H9 (cell line): ENCODE measurements at regions not wholly inside any gene's neighbourhood (a gene's known extent, or its start where the extent isn't known, plus 50 kb on each side); places are given as distances from the start of the nearest gene placed in this dataset.

Experiments used
- DNase-seq: peaks from one replicate; pipeline ENCODE4 v3.0.0-alpha.2; 2017
- H2AFZ ChIP-seq: one replicate; pipeline ENCODE4 v1.6.1; 2013; ENCODE audit warnings: mild to moderate bottlenecking, low read length, control low read depth, moderate library complexity
- H2AK5ac ChIP-seq: 2 replicates; pipeline ENCODE4 v1.6.1; 2013; ENCODE audit warnings: low read length, control low read depth, mixed read lengths; ENCODE audit not compliant: insufficient read length
- H2BK120ac ChIP-seq: one replicate; pipeline ENCODE4 v1.6.1; 2013; ENCODE audit warnings: low read depth, mild to moderate bottlenecking, low read length, control low read depth, inconsistent platforms; ENCODE audit not compliant: poor library complexity, severe bottlenecking
- H2BK12ac ChIP-seq: 2 replicates; pipeline ENCODE4 v1.6.1; 2013; ENCODE audit warnings: low read length, control low read depth, mixed read lengths, low read depth; ENCODE audit not compliant: insufficient read length
- H2BK15ac ChIP-seq: 2 replicates; pipeline ENCODE4 v1.6.1; 2013; ENCODE audit warnings: low read depth, low read length, control low read depth
- H2BK20ac ChIP-seq: one replicate; pipeline ENCODE4 v1.6.1; 2013; ENCODE audit warnings: low read depth, mild to moderate bottlenecking, low read length, control low read depth, inconsistent platforms; ENCODE audit not compliant: poor library complexity, severe bottlenecking
- H2BK5ac ChIP-seq: 2 replicates; pipeline ENCODE4 v1.6.1; 2013; ENCODE audit warnings: low read length, control low read depth, mixed read lengths; ENCODE audit not compliant: insufficient read length
- H3K14ac ChIP-seq: 2 replicates; pipeline ENCODE4 v1.6.1; 2013; ENCODE audit warnings: low read length, control low read depth; ENCODE audit not compliant: insufficient read depth
- H3K18ac ChIP-seq: 2 replicates; pipeline ENCODE4 v1.6.1; 2013; ENCODE audit warnings: low read depth, mild to moderate bottlenecking, mixed read lengths, low read length, control low read depth; ENCODE audit not compliant: insufficient read length
- H3K23ac ChIP-seq: 2 replicates; pipeline ENCODE4 v1.6.1; 2013; ENCODE audit warnings: low read length, control low read depth, mixed read lengths, low read depth; ENCODE audit not compliant: insufficient read length
- H3K23me2 ChIP-seq: 2 replicates; pipeline ENCODE4 v1.6.1; 2013; ENCODE audit warnings: low read depth, mild to moderate bottlenecking, mixed read lengths, low read length, control low read depth; ENCODE audit not compliant: insufficient read length, poor library complexity, severe bottlenecking
- H3K27ac ChIP-seq: 2 replicates; pipeline ENCODE4 v1.5.1; 2013; ENCODE audit warnings: low read length, control low read depth, mixed read lengths, low read depth; ENCODE audit not compliant: insufficient read length
- H3K27me3 ChIP-seq: 2 replicates; pipeline ENCODE4 v1.6.1; 2013; ENCODE audit warnings: low read length, control low read depth, inconsistent platforms; ENCODE audit not compliant: insufficient read depth
- H3K4ac ChIP-seq: 2 replicates; pipeline ENCODE4 v1.6.1; 2013; ENCODE audit warnings: low read depth, mild to moderate bottlenecking, control low read depth, inconsistent platforms, low read length, moderate library complexity
- H3K4me1 ChIP-seq: 2 replicates; pipeline ENCODE4 v1.6.1; 2013; ENCODE audit warnings: low read length, control low read depth, inconsistent platforms; ENCODE audit not compliant: insufficient read depth
- H3K4me2 ChIP-seq: 2 replicates; pipeline ENCODE4 v1.6.1; 2013; ENCODE audit warnings: low read length, control low read depth, mixed read lengths; ENCODE audit not compliant: insufficient read length, insufficient read depth
- H3K56ac ChIP-seq: 2 replicates; pipeline ENCODE4 v1.6.1; 2013; ENCODE audit warnings: low read depth, mild to moderate bottlenecking, mixed read lengths, low read length, control low read depth; ENCODE audit not compliant: insufficient read length
- H3K79me1 ChIP-seq: 2 replicates; pipeline ENCODE4 v1.6.1; 2013; ENCODE audit warnings: low read depth, mild to moderate bottlenecking, moderate library complexity, low read length, control low read depth, inconsistent platforms; ENCODE audit not compliant: insufficient read depth, poor library complexity, severe bottlenecking
- H3K79me2 ChIP-seq: 2 replicates; pipeline ENCODE4 v1.6.1; 2013; ENCODE audit warnings: low read length, control low read depth, inconsistent platforms; ENCODE audit not compliant: insufficient read depth
- H3K9ac ChIP-seq: 2 replicates; pipeline ENCODE4 v1.6.1; 2013; ENCODE audit warnings: low read length, control low read depth, mixed read lengths; ENCODE audit not compliant: insufficient read length; ENCODE audit errors: extremely low read depth
- H3K9me3 ChIP-seq: one replicate; pipeline ENCODE4 v1.6.1; 2013; ENCODE audit warnings: low read depth, low read length, inconsistent platforms; ENCODE audit not compliant: control insufficient read depth
- H3T11ph ChIP-seq: one replicate; pipeline ENCODE4 v1.6.1; 2013; ENCODE audit warnings: mild to moderate bottlenecking, low read length, control low read depth, inconsistent platforms
- H4K20me1 ChIP-seq: one replicate; pipeline ENCODE4 v1.6.1; 2013; ENCODE audit not compliant: control insufficient read depth, insufficient read length, insufficient read depth
- H4K5ac ChIP-seq: 2 replicates; pipeline ENCODE4 v1.6.1; 2013; ENCODE audit warnings: low read depth, mild to moderate bottlenecking, mixed read lengths, low read length, control low read depth; ENCODE audit not compliant: insufficient read length
- H4K8ac ChIP-seq: replicated peaks from 2 replicates; pipeline ENCODE4 v1.6.1; 2013; ENCODE audit warnings: low read length, control low read depth, mixed read lengths, low read depth; ENCODE audit not compliant: insufficient read length
- H4K91ac ChIP-seq: 2 replicates; pipeline ENCODE4 v1.6.1; 2013; ENCODE audit warnings: low read depth, mild to moderate bottlenecking, moderate library complexity, mixed read lengths, low read length, control low read depth; ENCODE audit not compliant: insufficient read length
- H3K27ac Mint-ChIP-seq, 3 experiments: 2 replicates in 2 of 3; 3 replicates in 1 of 3; pipeline ENCODE4 v1.8.0; 2020 to 2021; ENCODE audit warnings: mixed read lengths in 3 of 3, mild to moderate bottlenecking in 1 of 3, moderate library complexity in 1 of 3
- H3K27me3 Mint-ChIP-seq: 2 replicates; pipeline ENCODE4 v1.8.0; 2021; ENCODE audit warnings: low read depth, mild to moderate bottlenecking, moderate library complexity, mixed read lengths
- H3K36me3 Mint-ChIP-seq, 3 experiments: 2 replicates in 2 of 3; 3 replicates in 1 of 3; pipeline ENCODE4 v1.8.0; 2020 to 2021; ENCODE audit warnings: low read depth in 3 of 3, mixed read lengths in 3 of 3; ENCODE audit not compliant: insufficient read depth in 1 of 3
- H3K4me1 Mint-ChIP-seq, 2 experiments: 2 replicates each; pipeline ENCODE4 v1.8.0; 2020; ENCODE audit warnings: mixed read lengths in 2 of 2
- H3K4me3 Mint-ChIP-seq, 2 experiments: 2 replicates in 1 of 2; 3 replicates in 1 of 2; pipeline ENCODE4 v1.8.0; 2020 to 2021; ENCODE audit warnings: mild to moderate bottlenecking in 2 of 2, mixed read lengths in 2 of 2, moderate library complexity in 1 of 2
- H3K9me3 Mint-ChIP-seq, 2 experiments: 2 replicates in 1 of 2; 3 replicates in 1 of 2; pipeline ENCODE4 v1.8.0; 2020; ENCODE audit warnings: mild to moderate bottlenecking in 2 of 2, mixed read lengths in 2 of 2, moderate library complexity in 1 of 2
- CTCF ChIP-seq: fragments of 200-600 bp; sonication (generic); conservative IDR thresholded peaks from 3 replicates; pipeline ENCODE4 v1.8.0; 2021; ENCODE audit warnings: antibody characterized with exemption, mild to moderate bottlenecking
- WGBS: extraction: QIAGEN DNeasy Blood & Tissue Kit; methylation state at CpG from one replicate; pipeline ENCODE4 v1.1.7; 2013; ENCODE audit warnings: missing lambda C conversion rate, low lambda C conversion rate, mixed read lengths; ENCODE audit not compliant: insufficient read length; ENCODE audit errors: extremely low coverage; 5-methylcytosine and 5-hydroxymethylcytosine counted together

GRCh38 chr2:83901317-83901716 is 557.8 kb downstream of the SUCLG1 start:
- H2AFZ ChIP-seq: no peak overlapping the region
- H3K4me1 ChIP-seq: no peaks in the 10 kb centered on the region
- H2BK12ac ChIP-seq: no peak overlapping the region
- Mint-ChIP-seq H3K4me1 (no peaks in the 10 kb centered on the region), H3K27ac (no peak overlapping the region), H3K9me3 (no peaks in the 10 kb centered on the region), H3K36me3 (peaks cover 0 to 2% (median 0%) of the 10 kb centered on the region in 3 experiments; a peak in 1 of 7 replicates), H3K4me3 (no peak overlapping the region), H3K27me3 (no peaks in the 10 kb centered on the region)
- no peaks in the 10 kb centered on the region for H3K9me3 ChIP-seq
- H3K23ac ChIP-seq: no peak overlapping the region
- H3K9ac ChIP-seq: no peak overlapping the region
- H4K20me1 ChIP-seq: no peaks in the 10 kb centered on the region
- no CpG with 5 or more reads among the region's 3 CpGs for WGBS
- no peak for TF ChIP-seq CTCF
- no peak overlapping the region for H4K8ac ChIP-seq
- no peak overlapping the region for H2BK15ac ChIP-seq
- H3T11ph ChIP-seq: no peak overlapping the region
- H3K14ac ChIP-seq: no peak overlapping the region
- no peak for DNase-seq
- no peaks in the 10 kb centered on the region for H3K23me2 ChIP-seq
- no peak overlapping the region for H3K4me2 ChIP-seq
- H3K27ac ChIP-seq: no peak overlapping the region
- no peak overlapping the region for H2BK120ac ChIP-seq
- no peaks in the 10 kb centered on the region for H3K27me3 ChIP-seq
- H2BK20ac ChIP-seq: no peak overlapping the region
- H3K79me1 ChIP-seq: no peaks in the 10 kb centered on the region
- H3K79me2 ChIP-seq: no peaks in the 10 kb centered on the region
- no peak overlapping the region for H3K18ac ChIP-seq
- no peak overlapping the region for H4K5ac ChIP-seq
- no peak overlapping the region for H3K4ac ChIP-seq
- no peak overlapping the region for H2BK5ac ChIP-seq
- no peak overlapping the region for H2AK5ac ChIP-seq
- H3K56ac ChIP-seq: no peak overlapping the region
- no peak overlapping the region for H4K91ac ChIP-seq
